MCF 10A (cell line): ENCODE measurements at regions not wholly inside any gene's neighbourhood (a gene's known extent, or its start where the extent isn't known, plus 50 kb on each side); places are given as distances from the start of the nearest gene placed in this dataset.

Source experiments
- BruUV-seq: library from RNA; stranded (reverse); fragments of 400-500 nt; replicated peaks from 2 replicates; lab custom pipeline; 2021; lab: Mats Ljungman, UMichigan
- CTCF ChIA-PET: fragments of 300-600 bp; sonication (Branson Sonifier 250); formaldehyde crosslinking; extraction: SDS; loops from one replicate; lab custom pipeline; 2021; ENCODE audit warnings: antibody characterized with exemption, inconsistent platforms; lab: Yijun Ruan, JAX
- POLR2A ChIA-PET: fragments of 300-600, 350-650 bp; sonication (Branson Sonifier 250); formaldehyde crosslinking; extraction: SDS; loops from one replicate; lab custom pipeline; 2020; ENCODE audit warnings: antibody characterized with exemption, inconsistent platforms; lab: Yijun Ruan, JAX
- DNase-seq: peaks from one replicate; pipeline ENCODE4 v3.0.0-alpha.2; 2018; ENCODE audit not compliant: unreplicated experiment
- H3K27ac Mint-ChIP-seq: one replicate; pipeline ENCODE4 v1.8.0; 2022; ENCODE audit warnings: mild to moderate bottlenecking, low read depth, mixed read lengths; ENCODE audit not compliant: unreplicated experiment
- H3K27me3 Mint-ChIP-seq: one replicate; pipeline ENCODE4 v1.8.0; 2022; ENCODE audit warnings: mixed read lengths; ENCODE audit not compliant: insufficient read depth, unreplicated experiment
- H3K36me3 Mint-ChIP-seq: one replicate; pipeline ENCODE4 v1.8.0; 2022; ENCODE audit warnings: mild to moderate bottlenecking, moderate library complexity, mixed read lengths; ENCODE audit not compliant: insufficient read depth, unreplicated experiment
- H3K4me1 Mint-ChIP-seq: one replicate; pipeline ENCODE4 v1.8.0; 2022; ENCODE audit warnings: mixed read lengths; ENCODE audit not compliant: insufficient read depth, unreplicated experiment
- H3K4me3 Mint-ChIP-seq: one replicate; pipeline ENCODE4 v1.8.0; 2022; ENCODE audit warnings: mild to moderate bottlenecking, moderate library complexity, mixed read lengths; ENCODE audit not compliant: unreplicated experiment
- H3K9me3 Mint-ChIP-seq: one replicate; pipeline ENCODE4 v1.8.0; 2022; ENCODE audit warnings: mixed read lengths; ENCODE audit not compliant: unreplicated experiment
- intact Hi-C: fragments of 100-400 bp; cut with micrococcal nuclease; formaldehyde crosslinking; loops from 2 replicates; pipeline ENCODE4 v1.14.1; 2022
- TF ChIP-seq, protein P1 (sequence below): fragments of 200-600 bp; IDR thresholded peaks from one replicate; pipeline ENCODE4 v1.8.0; 2022; ENCODE audit warnings: antibody characterized with exemption, mild to moderate bottlenecking; ENCODE audit not compliant: unreplicated experiment

DNA sequence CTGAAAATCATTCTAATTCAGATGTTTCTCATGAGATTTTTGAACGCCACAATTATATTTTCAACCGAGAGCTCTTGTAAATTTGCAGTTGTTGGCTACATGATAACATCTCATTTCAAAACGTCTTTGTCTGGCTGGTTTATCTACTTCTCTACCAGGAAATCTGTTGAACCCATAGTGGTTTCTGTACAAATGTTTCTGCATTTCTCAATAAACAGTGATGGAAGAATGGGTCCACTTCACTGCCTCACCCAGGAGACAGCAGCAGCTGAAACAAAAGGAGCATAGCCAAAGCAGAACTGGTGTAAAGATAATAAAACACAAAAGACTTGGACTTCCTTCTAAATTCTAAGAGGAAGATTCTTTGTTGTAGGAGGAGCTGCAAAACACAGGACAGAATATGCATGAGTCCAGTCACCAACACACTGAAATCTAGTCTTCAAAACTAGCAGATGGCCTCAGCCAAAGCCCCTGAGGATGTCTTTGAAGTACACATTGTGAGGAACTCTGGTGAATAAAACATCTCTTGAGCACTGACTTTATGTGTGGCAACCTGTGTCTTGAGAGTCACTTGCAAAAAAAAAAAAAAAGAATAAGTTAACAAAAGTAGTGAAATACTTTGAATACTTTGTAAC lies 68.6 kb upstream of the FGF14 start:
- Mint-ChIP-seq H3K36me3 (no peaks in the 10 kb centered on the region), H3K4me1 (no peaks in the 10 kb centered on the region), H3K27ac (no peak overlapping the region), H3K4me3 (no peak overlapping the region), H3K27me3 (no peaks in the 10 kb centered on the region), H3K9me3 (no peaks in the 10 kb centered on the region)
- ChIA-PET CTCF (interaction anchor here (1.1 kb wide), 1 partner anchor 328 kb away, joined by 5 read pairs; no protein-coding TSS in a partner anchor), POLR2A (no interaction called here)
- DNase-seq, result no peak
- BruUV-seq, result no TSS peak
- TF ChIP-seq, protein P1, sequence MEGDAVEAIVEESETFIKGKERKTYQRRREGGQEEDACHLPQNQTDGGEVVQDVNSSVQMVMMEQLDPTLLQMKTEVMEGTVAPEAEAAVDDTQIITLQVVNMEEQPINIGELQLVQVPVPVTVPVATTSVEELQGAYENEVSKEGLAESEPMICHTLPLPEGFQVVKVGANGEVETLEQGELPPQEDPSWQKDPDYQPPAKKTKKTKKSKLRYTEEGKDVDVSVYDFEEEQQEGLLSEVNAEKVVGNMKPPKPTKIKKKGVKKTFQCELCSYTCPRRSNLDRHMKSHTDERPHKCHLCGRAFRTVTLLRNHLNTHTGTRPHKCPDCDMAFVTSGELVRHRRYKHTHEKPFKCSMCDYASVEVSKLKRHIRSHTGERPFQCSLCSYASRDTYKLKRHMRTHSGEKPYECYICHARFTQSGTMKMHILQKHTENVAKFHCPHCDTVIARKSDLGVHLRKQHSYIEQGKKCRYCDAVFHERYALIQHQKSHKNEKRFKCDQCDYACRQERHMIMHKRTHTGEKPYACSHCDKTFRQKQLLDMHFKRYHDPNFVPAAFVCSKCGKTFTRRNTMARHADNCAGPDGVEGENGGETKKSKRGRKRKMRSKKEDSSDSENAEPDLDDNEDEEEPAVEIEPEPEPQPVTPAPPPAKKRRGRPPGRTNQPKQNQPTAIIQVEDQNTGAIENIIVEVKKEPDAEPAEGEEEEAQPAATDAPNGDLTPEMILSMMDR, result no peak
- intact Hi-C loops, result no loop called here

GRCh38 chr13:102466610-102467190 lies 64.9 kb upstream of the FGF14 start:
- Mint-ChIP-seq H3K27ac (no peak overlapping the region), H3K27me3 (no peaks in the 10 kb centered on the region), H3K4me3 (no peak overlapping the region), H3K4me1 (no peaks in the 10 kb centered on the region), H3K9me3 (no peaks in the 10 kb centered on the region), H3K36me3 (no peaks in the 10 kb centered on the region)
- POLR2A ChIA-PET, result interaction anchor here (0.6 kb wide), 1 partner anchor 517 kb away, joined by 3 read pairs; no protein-coding TSS in a partner anchor
- intact Hi-C loops, result no loop called here
- TF ChIP-seq, protein P1, result no peak
- BruUV-seq, result no TSS peak
- CTCF ChIA-PET, result interaction anchor here (0.6 to 2.0 kb wide), 7 partner anchors 9 to 524 kb away, joined by 3 to 9 read pairs (median 4); no protein-coding TSS in a partner anchor
- no peak for DNase-seq

- Mint-ChIP-seq H3K27me3 (no peaks in the 10 kb centered on the region), H3K9me3 (no peaks in the 10 kb centered on the region), H3K4me1 (peaks cover 1% of the 10 kb centered on the region), H3K36me3 (no peaks in the 10 kb centered on the region), H3K27ac (no peak overlapping the region), H3K4me3 (no peak overlapping the region)
- BruUV-seq, result no TSS peak
- ChIA-PET POLR2A (interaction anchor here (0.6 to 0.7 kb wide), 2 partner anchors 9 to 69 kb away, joined by 3 read pairs; no protein-coding TSS in a partner anchor), CTCF (no interaction called here)
- intact Hi-C loops, result no loop called here
- TF ChIP-seq, protein P1, result no peak
- no peak for DNase-seq
These were observed 60.7 kb upstream of the FGF14 start for GRCh38 chr13:102462570-102462969.

GRCh38 chr13:102461302-102461701 lies 59.5 kb upstream of the FGF14 start:
- Mint-ChIP-seq H3K9me3 (no peaks in the 10 kb centered on the region), H3K4me3 (no peak overlapping the region), H3K4me1 (peaks cover 7% of the 10 kb centered on the region)

More at GRCh38 chr13:102461302-102461701, 59.5 kb upstream of the FGF14 start:
- no peaks in the 10 kb centered on the region for H3K27me3 Mint-ChIP-seq
- intact Hi-C loops, result no loop called here
- BruUV-seq, result no TSS peak
- TF ChIP-seq, protein P1, result no peak
- peak; percentile 19 for DNase-seq
- H3K36me3 Mint-ChIP-seq, result no peaks in the 10 kb centered on the region
- H3K27ac Mint-ChIP-seq, result no peak overlapping the region
- ChIA-PET POLR2A (no interaction called here), CTCF (interaction anchor here (0.5 to 0.7 kb wide), 2 partner anchors 106 to 1332 kb away, joined by 3 read pairs; no protein-coding TSS in a partner anchor)
